Keratinocyte (primary cell): ENCODE measurements at regions not wholly inside any gene's neighbourhood (a gene's known extent, or its start where the extent isn't known, plus 50 kb on each side); places are given as distances from the start of the nearest gene placed in this dataset.

Experiments
- DNase-seq: peaks from one replicate; pipeline ENCODE4 v3.0.0-alpha.2; 2011; ENCODE audit warnings: low read depth, missing footprints, low spot score
- FAIRE-seq: peaks from 2 replicates; lab custom pipeline; 2011; peaks lifted over from hg19 to GRCh38; lab: Jason Lieb, UNC
- H2AFZ ChIP-seq: 2 replicates; pipeline ENCODE4 v1.6.0; 2012; ENCODE audit warnings: low read length, control low read depth, inconsistent platforms; ENCODE audit not compliant: control insufficient read depth
- H3K27ac ChIP-seq: 2 replicates; pipeline ENCODE4 v1.5.1; 2011; ENCODE audit warnings: low read length; ENCODE audit not compliant: control insufficient read depth, insufficient read depth
- H3K27me3 ChIP-seq: 3 replicates; pipeline ENCODE4 v1.6.0; 2011; ENCODE audit warnings: low read length; ENCODE audit not compliant: control insufficient read depth, insufficient read depth; ENCODE audit errors: extremely low read depth
- H3K36me3 ChIP-seq, 2 experiments: 2 replicates in 1 of 2; 3 replicates in 1 of 2; pipeline ENCODE4 v1.5.1; 2011; ENCODE audit warnings: low read length in 2 of 2, mild to moderate bottlenecking in 1 of 2; ENCODE audit not compliant: control insufficient read depth in 2 of 2, insufficient read depth in 2 of 2; ENCODE audit errors: extremely low read depth in 1 of 2
- H3K4me1 ChIP-seq: 3 replicates; pipeline ENCODE4 v1.5.1; 2011; ENCODE audit warnings: low read length; ENCODE audit not compliant: control insufficient read depth, insufficient read depth; ENCODE audit errors: extremely low read depth
- H3K4me2 ChIP-seq: 3 replicates; pipeline ENCODE4 v1.6.0; 2011; ENCODE audit warnings: low read depth, low read length; ENCODE audit not compliant: control insufficient read depth, insufficient read depth; ENCODE audit errors: extremely low read depth
- H3K4me3 ChIP-seq, 3 experiments: fragments of 200-600 bp in 1 of 3; sonication (generic) in 1 of 3; 2 replicates in 2 of 3; 3 replicates in 1 of 3; pipeline ENCODE4 v1.5.1; 2011 to 2016; ENCODE audit warnings: low read length in 3 of 3, mild to moderate bottlenecking in 3 of 3, control low read depth in 2 of 3, inconsistent platforms in 1 of 3, low read depth in 1 of 3, mixed read lengths in 1 of 3, mixed run types in 1 of 3, moderate library complexity in 1 of 3; ENCODE audit not compliant: control insufficient read depth in 2 of 3, insufficient read depth in 2 of 3; ENCODE audit errors: extremely low read depth in 1 of 3
- H3K79me2 ChIP-seq: 2 replicates; pipeline ENCODE4 v1.6.0; 2012; ENCODE audit warnings: low read length; ENCODE audit not compliant: control insufficient read depth, insufficient read depth
- H3K9ac ChIP-seq: 3 replicates; pipeline ENCODE4 v1.6.0; 2011; ENCODE audit warnings: low read length; ENCODE audit not compliant: control insufficient read depth, insufficient read depth; ENCODE audit errors: extremely low read depth
- H3K9me1 ChIP-seq: 3 replicates; pipeline ENCODE4 v1.6.0; 2011; ENCODE audit warnings: low read length; ENCODE audit not compliant: control insufficient read depth, insufficient read depth; ENCODE audit errors: extremely low read depth
- H3K9me3 ChIP-seq: 2 replicates; pipeline ENCODE4 v1.5.1; 2012; ENCODE audit warnings: low read depth, low read length; ENCODE audit not compliant: control insufficient read depth
- H4K20me1 ChIP-seq: 3 replicates; pipeline ENCODE4 v1.6.0; 2011; ENCODE audit warnings: low read length; ENCODE audit not compliant: control insufficient read depth, insufficient read depth; ENCODE audit errors: extremely low read depth
- CTCF ChIP-seq, 3 experiments: IDR thresholded peaks in 1 of 3; conservative IDR thresholded peaks in 1 of 3; optimal IDR thresholded peaks in 1 of 3; 2 replicates in 2 of 3; 3 replicates in 1 of 3; pipeline versions ENCODE3 to v1.5.1; 2011; ENCODE audit warnings: low read length in 3 of 3, mild to moderate bottlenecking in 3 of 3, moderate library complexity in 2 of 3, control low read depth in 1 of 3, inconsistent platforms in 1 of 3; ENCODE audit not compliant: insufficient read depth in 2 of 3; ENCODE audit errors: extremely low read depth in 1 of 3
- EZH2 ChIP-seq: IDR thresholded peaks from one replicate; pipeline ENCODE4 v1.6.1; 2012; ENCODE audit warnings: inconsistent platforms, mild to moderate bottlenecking, low read length, moderate library complexity
- dilution Hi-C: fragments of 300-500 bp; cut with MboI; formaldehyde crosslinking; loops from one replicate; pipeline ENCODE4 v1.7.0; 2020; ENCODE audit warnings: low sequenced_read_pairs; ENCODE audit not compliant: extremely low pct_ligation_motif_present

- dilution Hi-C loops: no loop called here
- Histone ChIP-seq H3K36me3 (no peaks in the 10 kb centered on the region), H3K4me1 (no peaks in the 10 kb centered on the region), H2AFZ (no peak overlapping the region), H3K79me2 (no peaks in the 10 kb centered on the region), H3K4me3 (no peak overlapping the region), H3K9ac (no peak overlapping the region), H3K27ac (no peak overlapping the region), H3K27me3 (no peaks in the 10 kb centered on the region), H3K4me2 (no peak overlapping the region), H4K20me1 (no peaks in the 10 kb centered on the region), H3K9me1 (no peaks in the 10 kb centered on the region), H3K9me3 (no peaks in the 10 kb centered on the region)
- DNase-seq: no peak
- no peak for TF ChIP-seq EZH2
- no peak for TF ChIP-seq CTCF (optimal IDR thresholded peaks at IDR 0.05 in 1 of 3, IDR thresholded peaks at IDR 0.05 in 1 of 3, conservative IDR thresholded peaks at IDR 0.05 in 1 of 3; ENCODE audit: extremely low read depth in 1 of 3, insufficient read depth in 2 of 3, low read length in 3 of 3)
- no peak for FAIRE-seq
Measured at GRCh38 chr20:55782224-55782911, 223.0 kb downstream of the CBLN4 start.

- Histone ChIP-seq H3K9me3 (no peaks in the 10 kb centered on the region), H3K4me3 (no peak overlapping the region), H3K9ac (no peak overlapping the region), H2AFZ (no peak overlapping the region), H3K4me2 (no peak overlapping the region), H3K27ac (no peak overlapping the region), H3K36me3 (no peaks in the 10 kb centered on the region), H3K79me2 (no peaks in the 10 kb centered on the region), H3K4me1 (no peaks in the 10 kb centered on the region), H3K27me3 (no peaks in the 10 kb centered on the region), H3K9me1 (no peaks in the 10 kb centered on the region), H4K20me1 (no peaks in the 10 kb centered on the region)
- no peak for FAIRE-seq
- dilution Hi-C loops: no loop called here
- DNase-seq: no peak
- no peak for TF ChIP-seq EZH2
- TF ChIP-seq CTCF (optimal IDR thresholded peaks at IDR 0.05 in 1 of 3, IDR thresholded peaks at IDR 0.05 in 1 of 3, conservative IDR thresholded peaks at IDR 0.05 in 1 of 3; ENCODE audit: extremely low read depth in 1 of 3, insufficient read depth in 2 of 3, low read length in 3 of 3): no peak
Measured at GRCh38 chr20:55778796-55779195, 226.5 kb downstream of the CBLN4 start.
